ENCODE measurements at regions not wholly inside any gene's neighbourhood (a gene's known extent, or its start where the extent isn't known, plus 50 kb on each side); places are given as distances from the start of the nearest gene placed in this dataset.

GRCh38 chr2:221283896-221284545 is 288.1 kb downstream of the EPHA4 start:
- no peak for DNase-seq

GRCh38 chr2:221285148-221285547 is 287.0 kb downstream of the EPHA4 start:
- no peak for DNase-seq

GRCh38 chr2:221286406-221286805 is 285.7 kb downstream of the EPHA4 start:
- no peak for DNase-seq

- DNase-seq: no peak
Measured at GRCh38 chr2:221289389-221289788, 282.7 kb downstream of the EPHA4 start.

- DNase-seq: no peak
Measured at GRCh38 chr2:221289846-221290245, 282.3 kb downstream of the EPHA4 start.

GRCh38 chr2:221293949-221294742 is 278.0 kb downstream of the EPHA4 start:
- no peak for DNase-seq

GRCh38 chr2:221304916-221305315 is 267.2 kb downstream of the EPHA4 start:
- no peak for DNase-seq

GRCh38 chr2:221308507-221309066 is 263.5 kb downstream of the EPHA4 start:
- no peak for DNase-seq

GRCh38 chr2:221309892-221310583 is 262.1 kb downstream of the EPHA4 start:
- no peak for DNase-seq

GRCh38 chr2:221310730-221311129 is 261.4 kb downstream of the EPHA4 start:
- DNase-seq: no peak

- DNase-seq: peak; percentile 3
Measured at GRCh38 chr2:221312634-221313033, 259.5 kb downstream of the EPHA4 start.

GRCh38 chr2:221314786-221315185 is 257.3 kb downstream of the EPHA4 start:
- no peak for DNase-seq

GRCh38 chr2:221318376-221319130 is 253.6 kb downstream of the EPHA4 start:
- DNase-seq: no peak

GRCh38 chr2:221322741-221323140 is 249.4 kb downstream of the EPHA4 start:
- no peak for DNase-seq

GRCh38 chr2:221323513-221323912 is 248.6 kb downstream of the EPHA4 start:
- DNase-seq: no peak

- no peak for DNase-seq
Measured at GRCh38 chr2:221330436-221330835, 241.7 kb downstream of the EPHA4 start.

GRCh38 chr2:221334481-221335218 is 237.5 kb downstream of the EPHA4 start:
- DNase-seq: no peak

GRCh38 chr2:221335219-221335752 is 236.8 kb downstream of the EPHA4 start:
- DNase-seq: no peak

GRCh38 chr2:221336967-221337366 is 235.1 kb downstream of the EPHA4 start:
- no peak for DNase-seq

GRCh38 chr2:221337957-221338685 is 234.0 kb downstream of the EPHA4 start:
- DNase-seq: no peak

- DNase-seq: no peak
Measured at GRCh38 chr2:221342388-221342787, 229.7 kb downstream of the EPHA4 start.
